ENCODE measurements at regions not wholly inside any gene's neighbourhood (a gene's known extent, or its start where the extent isn't known, plus 50 kb on each side); places are given as distances from the start of the nearest gene placed in this dataset.

DNA sequence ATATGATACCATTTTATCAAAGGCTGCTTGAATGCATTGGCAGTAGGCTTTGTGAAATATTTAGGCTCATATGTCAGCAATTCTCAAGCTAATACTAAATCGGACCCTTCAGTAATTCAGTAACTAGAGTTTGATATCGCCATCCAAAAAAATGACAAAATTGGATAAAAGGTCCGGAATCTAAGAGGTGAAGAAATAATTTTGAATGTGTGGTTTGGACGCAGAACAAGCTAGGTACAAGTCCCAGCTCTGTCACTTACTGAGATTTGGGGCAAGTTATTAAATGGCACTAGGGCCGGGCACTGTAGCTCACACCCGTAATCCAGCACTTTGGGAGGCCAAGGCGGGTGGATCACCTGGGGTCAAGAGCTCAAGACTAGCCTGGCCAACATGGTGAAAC is 956.5 kb downstream of the CDH11 start:
- DNase-seq (ENCODE audit: low read depth): no peak

DNA sequence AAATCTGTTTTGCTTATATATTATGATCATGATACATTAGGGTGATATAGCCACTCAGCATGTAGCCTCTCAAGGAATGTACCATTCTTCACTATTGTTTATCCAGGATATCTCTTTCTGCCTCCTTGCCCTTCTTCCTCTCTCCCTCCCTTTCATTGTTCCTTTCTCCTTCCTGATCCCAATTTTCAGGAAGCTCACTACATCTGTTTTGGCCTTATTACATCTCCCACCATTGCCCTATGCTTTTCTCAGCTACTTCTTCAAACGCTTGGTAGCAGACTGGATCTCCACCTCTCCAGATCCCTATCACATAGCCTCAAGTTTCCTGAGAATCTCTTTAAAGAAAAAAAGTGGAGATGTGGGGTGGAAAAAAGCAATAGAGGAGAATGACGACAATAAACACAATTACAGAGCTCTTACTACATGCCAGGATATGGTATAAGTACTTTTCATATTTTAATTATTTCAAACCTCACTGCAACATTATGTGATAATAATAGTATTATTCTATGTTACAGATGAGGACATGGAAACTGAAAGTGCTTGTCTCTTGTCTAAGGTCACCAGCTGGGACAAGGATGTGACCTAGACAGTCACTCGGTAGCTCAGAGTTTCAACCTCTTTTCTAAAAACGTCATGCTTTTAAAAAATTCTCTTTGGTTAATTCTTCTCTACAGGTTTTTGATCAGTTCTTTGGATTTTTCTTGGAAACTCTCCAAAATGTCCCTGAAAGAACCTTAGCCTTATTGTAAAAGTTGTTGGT is 959.1 kb downstream of the CDH11 start:
- no peak for DNase-seq (ENCODE audit: low read depth)

DNA sequence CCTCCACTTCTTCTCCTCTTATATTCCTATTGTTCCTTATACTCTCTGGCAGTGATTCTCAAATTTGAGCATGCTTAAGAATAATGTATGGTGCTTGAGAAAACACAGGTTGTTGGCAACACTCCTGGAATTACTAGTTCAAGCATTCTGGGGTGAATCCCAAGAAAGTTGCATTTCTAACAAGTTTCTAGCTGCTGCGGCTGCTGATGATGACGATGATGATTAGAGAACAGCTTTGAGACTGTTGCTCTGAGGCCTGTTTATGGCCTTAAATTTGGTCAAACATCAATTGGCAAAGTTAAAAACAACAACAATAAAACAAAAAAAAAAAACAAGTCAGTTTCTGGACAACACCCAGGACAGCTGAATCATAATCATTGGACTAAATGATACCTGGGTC is 961.9 kb downstream of the CDH11 start:
- peak; percentile 13 for DNase-seq (ENCODE audit: low read depth)

GRCh38 chr16:64158941-64159588 is 962.8 kb downstream of the CDH11 start:
- no peak for DNase-seq (ENCODE audit: low read depth)

DNA sequence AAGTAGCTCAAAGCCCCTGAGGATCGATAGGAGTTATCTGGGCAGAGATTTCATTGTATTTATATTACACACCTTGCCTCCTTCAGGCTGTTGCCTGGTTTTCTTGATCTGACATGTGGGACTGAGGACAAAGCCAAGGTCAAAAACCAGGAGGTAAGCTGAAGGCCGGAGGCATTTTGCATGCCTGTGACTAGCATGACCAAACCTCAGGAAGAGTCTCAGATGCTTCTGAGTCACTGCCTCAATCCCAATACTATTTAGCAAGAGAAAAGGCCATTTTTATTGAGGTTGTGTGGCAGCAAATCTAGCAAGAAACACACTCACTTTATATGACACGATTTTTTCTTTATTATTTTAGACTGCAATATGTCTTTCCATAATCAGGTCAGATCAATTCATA is 968.1 kb downstream of the CDH11 start:
- peak; percentile 85 for DNase-seq (ENCODE audit: low read depth)

GRCh38 chr16:64151990-64152767 is 969.7 kb downstream of the CDH11 start:
- peak; percentile 62 for DNase-seq (ENCODE audit: low read depth)

GRCh38 chr16:64150193-64150592 is 971.7 kb downstream of the CDH11 start:
- no peak for DNase-seq (ENCODE audit: low read depth)

- DNase-seq (ENCODE audit: low read depth): no peak
Measured at GRCh38 chr16:64149756-64150155, 972.1 kb downstream of the CDH11 start.

DNA sequence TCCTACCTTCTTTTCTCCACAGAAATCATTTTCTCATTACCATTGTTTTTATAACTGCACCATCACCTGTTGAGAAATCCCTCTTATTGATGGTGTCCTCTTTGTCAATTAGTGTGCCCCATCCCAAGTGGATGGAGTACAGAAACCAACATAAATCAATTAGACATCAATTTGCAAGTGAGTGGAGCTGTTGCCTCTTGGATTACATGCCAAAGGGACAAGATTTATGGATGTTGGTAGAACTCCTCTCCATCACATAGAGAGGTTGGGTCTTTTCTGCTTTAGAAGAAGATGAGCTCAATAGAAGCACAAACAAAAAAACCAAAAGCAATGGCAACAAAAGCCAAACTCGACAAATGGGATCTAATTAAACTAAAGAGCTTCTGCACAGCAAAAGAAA is 973.5 kb downstream of the CDH11 start:
- no peak for DNase-seq (ENCODE audit: low read depth)

GRCh38 chr16:64147941-64148340 is 973.9 kb downstream of the CDH11 start:
- no peak for DNase-seq (ENCODE audit: low read depth)

DNA sequence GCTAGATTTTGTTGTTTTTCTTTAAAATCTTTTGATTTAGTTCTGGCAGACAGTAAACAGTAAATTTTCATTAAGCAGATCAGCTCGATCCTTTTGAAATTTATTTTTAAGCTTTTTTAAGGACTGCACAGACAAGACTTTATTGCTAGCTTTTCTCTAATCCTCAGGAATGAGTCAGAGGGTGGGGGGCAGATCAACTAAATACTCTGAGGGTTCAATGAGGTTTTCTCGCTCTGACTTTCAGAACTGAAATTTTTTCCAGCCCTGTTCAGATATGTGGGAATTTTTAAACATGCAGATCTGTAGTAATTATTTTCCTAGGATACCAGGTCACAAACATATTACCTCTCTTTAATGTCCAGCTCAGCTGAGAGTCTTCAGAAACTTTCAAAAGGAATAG is 977.2 kb downstream of the CDH11 start:
- peak; percentile 24 for DNase-seq (ENCODE audit: low read depth)

DNA sequence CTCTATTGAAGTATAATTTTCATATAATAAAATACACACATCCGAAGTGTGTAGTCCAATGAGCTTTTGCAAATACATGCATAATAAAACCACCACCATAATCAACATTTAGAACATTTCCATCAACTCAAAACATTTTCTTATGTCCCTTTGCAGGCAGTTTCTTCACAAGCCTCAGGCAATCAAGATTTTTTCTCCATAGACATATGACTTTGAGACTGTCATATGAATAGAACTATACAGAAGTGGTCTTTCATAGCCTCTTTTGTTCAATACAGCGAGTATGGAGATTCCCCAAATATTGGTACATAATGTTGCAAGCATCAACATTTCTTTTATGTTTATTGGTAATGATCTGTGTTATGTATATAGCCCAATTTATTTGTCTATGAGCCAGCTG is 983.2 kb downstream of the CDH11 start:
- no peak for DNase-seq (ENCODE audit: low read depth)

- DNase-seq (ENCODE audit: low read depth): no peak
Measured at GRCh38 chr16:64138006-64138405, 983.9 kb downstream of the CDH11 start.

- DNase-seq (ENCODE audit: low read depth): no peak
Measured at GRCh38 chr16:64136743-64137142, 985.1 kb downstream of the CDH11 start.

DNA sequence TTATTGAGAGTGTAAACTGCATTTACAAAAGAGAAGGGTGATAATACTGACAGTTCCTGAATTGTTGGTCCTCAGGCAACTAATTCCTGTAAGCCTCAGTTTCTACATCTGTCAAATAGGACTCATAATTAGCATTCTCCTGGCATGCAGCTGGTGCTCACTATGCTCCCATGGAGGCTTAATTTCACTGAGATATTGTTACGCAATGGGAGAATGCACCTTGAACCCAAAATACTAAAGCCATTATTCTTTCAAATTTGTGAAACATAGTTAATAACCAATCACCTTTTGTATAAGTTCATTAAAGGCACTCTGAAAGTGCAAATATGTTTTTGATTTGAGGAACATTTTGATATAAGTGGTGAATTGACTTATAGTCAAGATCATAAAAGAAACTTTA is 985.5 kb downstream of the CDH11 start:
- no peak for DNase-seq (ENCODE audit: low read depth)

DNA sequence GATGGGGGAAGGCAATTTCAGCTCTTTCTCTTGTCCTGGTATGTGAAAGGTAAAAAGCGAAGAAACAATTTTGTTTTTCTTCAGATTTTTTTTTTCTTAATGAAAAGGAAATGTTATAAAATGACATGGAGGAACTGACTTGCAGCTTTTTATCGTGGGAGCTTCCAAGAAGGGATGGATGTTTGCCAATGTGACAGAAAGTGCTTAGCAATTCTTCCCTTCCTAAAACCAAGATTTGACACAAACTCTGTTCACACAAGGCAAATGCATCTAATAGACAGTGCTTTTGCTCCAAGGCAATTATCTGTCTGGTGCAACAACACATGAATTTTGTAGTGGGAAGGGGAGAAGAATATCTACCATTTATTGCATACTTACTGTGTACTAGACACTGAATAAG is 988.5 kb downstream of the CDH11 start:
- no peak for DNase-seq (ENCODE audit: low read depth)

- DNase-seq (ENCODE audit: low read depth): no peak
Measured at GRCh38 chr16:64132759-64133361, 989.0 kb downstream of the CDH11 start.

- no peak for DNase-seq (ENCODE audit: low read depth)
Measured at GRCh38 chr16:64132190-64132589, 989.7 kb downstream of the CDH11 start.

DNA sequence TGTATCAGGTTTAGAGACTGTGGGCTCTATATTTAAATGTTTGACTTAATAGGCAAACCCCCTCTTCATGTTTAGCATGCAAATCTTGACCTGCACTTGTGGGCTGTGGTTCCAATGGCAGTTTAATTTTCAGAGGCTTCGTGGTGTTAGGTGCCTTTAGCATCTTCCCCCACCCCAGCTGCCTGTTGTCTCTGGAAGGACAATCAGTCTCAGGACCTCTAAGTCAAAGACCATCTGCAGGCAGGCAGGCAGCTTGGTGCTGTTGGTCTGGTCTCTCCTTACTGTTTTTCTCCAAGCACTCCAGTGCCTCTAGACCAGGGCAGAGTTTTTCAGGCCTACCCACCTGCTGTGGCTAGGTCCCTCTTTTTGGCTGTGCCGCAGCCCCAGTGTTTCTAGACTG is 990.4 kb downstream of the CDH11 start:
- no peak for DNase-seq (ENCODE audit: low read depth)

GRCh38 chr16:64130140-64130539 is 991.7 kb downstream of the CDH11 start:
- DNase-seq (ENCODE audit: low read depth): no peak

- peak; percentile 73 for DNase-seq (ENCODE audit: low read depth)
Measured at GRCh38 chr16:64122177-64122576, 999.7 kb downstream of the CDH11 start.

- peak; percentile 83 for DNase-seq (ENCODE audit: low read depth)
Measured at GRCh38 chr16:64121473-64121872, 1000.4 kb downstream of the CDH11 start.
